ENCODE measurements at regions not wholly inside any gene's neighbourhood (a gene's known extent, or its start where the extent isn't known, plus 50 kb on each side); places are given as distances from the start of the nearest gene placed in this dataset.
"Not testable (repeated sequence)": the region's sequence is repeated elsewhere in the genome, so short reads cannot be mapped to it uniquely, and the experiment has no call there.

DNA sequence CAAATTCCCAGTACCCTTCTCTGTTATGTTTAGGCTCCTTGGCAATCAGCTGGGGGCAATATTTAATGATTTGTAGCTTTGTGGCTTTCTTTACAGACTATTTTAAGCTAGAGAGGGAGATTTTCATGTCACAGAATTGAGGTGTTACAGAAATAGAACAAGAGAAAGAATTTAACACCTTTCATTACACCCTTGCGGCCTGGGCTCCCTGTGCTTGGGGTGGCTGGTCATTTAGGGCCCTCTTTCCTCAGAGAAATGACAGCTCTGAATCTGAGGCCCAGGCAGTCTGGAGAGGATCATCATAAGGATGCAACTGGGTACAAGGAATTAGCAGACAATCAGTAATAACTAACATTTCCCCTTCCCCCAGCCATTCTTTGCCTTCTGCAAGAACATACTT is 104.5 kb upstream of the INTU start:
- Histone ChIP-seq H4K20me1 (ENCODE audit: insufficient read depth, low read length) (no peaks in the 10 kb centered on the region), H3K36me3 (replicated peaks in 1 of 2; ENCODE audit: control insufficient read depth in 1 of 2, insufficient read depth in 2 of 2, low read length in 2 of 2) (no peaks in the 10 kb centered on the region), H3K4me1 (ENCODE audit: insufficient read depth, low read length) (no peaks in the 10 kb centered on the region), H2AFZ (ENCODE audit: low read length) (no peak overlapping the region), H3K9ac (ENCODE audit: insufficient read depth, low read depth, low read length) (no peak overlapping the region), H3K27me3 (ENCODE audit: control insufficient read depth in 1 of 2, insufficient read depth in 2 of 2, low read length in 2 of 2) (no peaks in the 10 kb centered on the region), H3K27ac (ENCODE audit: extremely low read length, insufficient read depth, low read length) (no peak overlapping the region), H3K4me2 (ENCODE audit: low read depth, low read length) (no peak overlapping the region), H3K4me3 (replicated peaks in 1 of 3; ENCODE audit: insufficient read depth in 1 of 3, low read depth in 2 of 3, low read length in 3 of 3) (no peak overlapping the region), H3K79me2 (ENCODE audit: insufficient read depth, low read length) (no peaks in the 10 kb centered on the region), H3K9me3 (ENCODE audit: low read length) (no peaks in the 10 kb centered on the region)
- ChIA-PET CTCF (ENCODE audit: low intra/inter-chr PET ratio, low total read pairs) (no interaction called here), POLR2A (no interaction called here)
- TF ChIP-seq PHF8 (CRISPR knock-in tag; IDR thresholded peaks at IDR 0.05): no peak
- no peak for TF ChIP-seq CBFB (CRISPR knock-in tag; IDR thresholded peaks at IDR 0.05)
- TF ChIP-seq SMARCE1 (IDR thresholded peaks at IDR 0.05; ENCODE audit: borderline replicate concordance): no peak
- TF ChIP-seq RXRB (CRISPR knock-in tag; IDR thresholded peaks at IDR 0.05; ENCODE audit: borderline replicate concordance): no peak
- ATAC-seq (no peak), DNase-seq (ENCODE audit: low spot score) (no peak), FAIRE-seq (no peak)
- in situ Hi-C loops (cut with HindIII; ENCODE audit: extremely low pct_ligation_motif_present, low pct_unique_long_range_greater_than_20kb): no loop called here
- 54% methylated on average over 1 of the region's 1 CpG for WGBS (ENCODE audit: low lambda C conversion rate)
- intact Hi-C loops (cut with micrococcal nuclease; ENCODE audit: unreplicated experiment): no loop called here
- BruUV-seq (replicated peaks): no TSS peak

- H3K36me3 ChIP-seq (replicated peaks in 1 of 2; ENCODE audit: control insufficient read depth in 1 of 2, insufficient read depth in 2 of 2, low read length in 2 of 2); H3K9ac ChIP-seq (ENCODE audit: insufficient read depth, low read depth, low read length); H3K27me3 ChIP-seq (ENCODE audit: control insufficient read depth in 1 of 2, insufficient read depth in 2 of 2, low read length in 2 of 2); H3K4me3 ChIP-seq (replicated peaks in 1 of 3; ENCODE audit: insufficient read depth in 1 of 3, low read depth in 2 of 3, low read length in 3 of 3); FAIRE-seq; POLR2A ChIA-PET; H4K20me1 ChIP-seq (ENCODE audit: insufficient read depth, low read length); H3K4me2 ChIP-seq (ENCODE audit: low read depth, low read length); DNase-seq (ENCODE audit: low spot score); H3K4me1 ChIP-seq (ENCODE audit: insufficient read depth, low read length); CTCF ChIA-PET (ENCODE audit: low intra/inter-chr PET ratio, low total read pairs); H2AFZ ChIP-seq (ENCODE audit: low read length); intact Hi-C loops (cut with micrococcal nuclease; ENCODE audit: unreplicated experiment); in situ Hi-C loops (cut with HindIII; ENCODE audit: extremely low pct_ligation_motif_present, low pct_unique_long_range_greater_than_20kb); ATAC-seq; H3K79me2 ChIP-seq (ENCODE audit: insufficient read depth, low read length); BruUV-seq (replicated peaks); H3K9me3 ChIP-seq (ENCODE audit: low read length); H3K27ac ChIP-seq (ENCODE audit: extremely low read length, insufficient read depth, low read length): not testable (repeated sequence)
Measured at GRCh38 chr4:127529879-127530278, 102.9 kb upstream of the INTU start.
